ENCODE measurements at regions not wholly inside any gene's neighbourhood (a gene's known extent, or its start where the extent isn't known, plus 50 kb on each side); places are given as distances from the start of the nearest gene placed in this dataset.

DNA sequence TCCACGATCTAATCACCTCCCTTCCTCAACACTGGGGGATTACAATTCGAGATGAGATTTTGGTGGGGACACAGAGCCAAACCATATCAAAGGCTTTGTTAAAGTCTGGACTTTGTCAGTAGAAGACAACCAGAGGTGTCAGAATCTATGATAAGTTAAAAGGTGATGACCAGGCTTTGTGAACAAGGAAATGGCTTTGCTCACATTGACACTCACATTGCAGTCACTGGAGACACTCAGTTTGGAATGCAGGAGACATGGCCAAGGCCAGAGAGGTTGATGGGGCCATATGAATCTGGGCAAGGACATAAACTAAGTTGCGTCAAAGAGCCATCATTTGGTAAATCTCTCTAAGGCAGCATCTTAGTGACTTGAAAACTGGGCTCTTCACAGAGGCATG is 678.2 kb upstream of the FSHR start:
- WGBS, 2 donors (ENCODE audit: low coverage in 1 of 2), result 39 to 47% methylated on average over 3 of the region's 3 CpGs
- Histone ChIP-seq H3K27me3 (no peaks in the 10 kb centered on the region), H3K4me3 (no peak overlapping the region), H3K9me3 (no peaks in the 10 kb centered on the region), H3K36me3 (no peaks in the 10 kb centered on the region), H3K4me1 (peaks cover 0 to 8% (median 0%) of the 10 kb centered on the region in 3 donors), H3K27ac (no peak overlapping the region)
- TF ChIP-seq EP300 (IDR thresholded peaks at IDR 0.05) (no peak), POLR2A (IDR thresholded peaks at IDR 0.05) (no peak)
- ATAC-seq, result no peak

DNA sequence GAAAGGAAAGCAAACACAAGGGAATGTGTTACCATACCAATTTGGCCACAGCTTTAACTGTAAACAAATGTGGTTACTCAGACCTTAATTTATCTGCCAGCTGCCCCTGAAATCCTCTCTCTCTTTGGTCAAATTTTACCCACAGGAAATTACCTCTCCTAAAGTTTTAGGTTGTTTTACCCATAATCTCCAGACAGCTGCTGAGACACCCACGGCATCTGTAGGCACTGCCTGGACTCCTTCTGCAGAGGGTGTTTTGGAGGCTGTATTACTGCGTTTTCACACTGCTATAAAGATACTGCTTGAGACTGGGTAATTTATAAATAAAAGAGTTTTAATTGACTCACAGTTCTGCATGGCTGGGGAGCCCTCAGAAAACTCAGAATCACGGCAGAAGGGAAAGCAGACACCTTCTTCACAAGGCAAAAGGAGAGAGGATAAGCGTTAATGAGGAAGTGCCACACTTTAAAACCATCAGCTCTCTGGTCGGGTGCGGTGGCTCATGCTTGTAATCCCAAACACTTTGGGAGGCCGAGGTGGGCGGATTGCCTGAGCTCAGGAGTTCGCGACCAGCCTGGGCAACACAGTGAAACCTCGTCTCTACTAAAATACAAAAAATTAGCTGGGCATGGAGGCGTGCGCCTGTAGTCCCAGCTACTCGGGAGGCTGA is 677.5 kb upstream of the FSHR start:
- no peak overlapping the region for H3K4me3 ChIP-seq
- H3K36me3 ChIP-seq, result no peaks in the 10 kb centered on the region
- H3K27ac ChIP-seq, result no peak overlapping the region
- no peak for ATAC-seq
- H3K27me3 ChIP-seq, result no peaks in the 10 kb centered on the region
- TF ChIP-seq EP300 (IDR thresholded peaks at IDR 0.05), result no peak
- no peak for TF ChIP-seq POLR2A (IDR thresholded peaks at IDR 0.05)
- TF ChIP-seq POLR2AphosphoS5 (IDR thresholded peaks at IDR 0.05), result no peak
- TF ChIP-seq, protein P1, sequence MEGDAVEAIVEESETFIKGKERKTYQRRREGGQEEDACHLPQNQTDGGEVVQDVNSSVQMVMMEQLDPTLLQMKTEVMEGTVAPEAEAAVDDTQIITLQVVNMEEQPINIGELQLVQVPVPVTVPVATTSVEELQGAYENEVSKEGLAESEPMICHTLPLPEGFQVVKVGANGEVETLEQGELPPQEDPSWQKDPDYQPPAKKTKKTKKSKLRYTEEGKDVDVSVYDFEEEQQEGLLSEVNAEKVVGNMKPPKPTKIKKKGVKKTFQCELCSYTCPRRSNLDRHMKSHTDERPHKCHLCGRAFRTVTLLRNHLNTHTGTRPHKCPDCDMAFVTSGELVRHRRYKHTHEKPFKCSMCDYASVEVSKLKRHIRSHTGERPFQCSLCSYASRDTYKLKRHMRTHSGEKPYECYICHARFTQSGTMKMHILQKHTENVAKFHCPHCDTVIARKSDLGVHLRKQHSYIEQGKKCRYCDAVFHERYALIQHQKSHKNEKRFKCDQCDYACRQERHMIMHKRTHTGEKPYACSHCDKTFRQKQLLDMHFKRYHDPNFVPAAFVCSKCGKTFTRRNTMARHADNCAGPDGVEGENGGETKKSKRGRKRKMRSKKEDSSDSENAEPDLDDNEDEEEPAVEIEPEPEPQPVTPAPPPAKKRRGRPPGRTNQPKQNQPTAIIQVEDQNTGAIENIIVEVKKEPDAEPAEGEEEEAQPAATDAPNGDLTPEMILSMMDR (IDR thresholded peaks at IDR 0.05), result no peak
- H3K9me3 ChIP-seq, result no peaks in the 10 kb centered on the region
- 63 to 71% methylated on average over 7 to 8 of the region's 14 CpGs for WGBS, 2 donors (ENCODE audit: low coverage in 1 of 2)
- H3K4me1 ChIP-seq, result peaks cover 0 to 8% (median 0%) of the 10 kb centered on the region in 3 donors

DNA sequence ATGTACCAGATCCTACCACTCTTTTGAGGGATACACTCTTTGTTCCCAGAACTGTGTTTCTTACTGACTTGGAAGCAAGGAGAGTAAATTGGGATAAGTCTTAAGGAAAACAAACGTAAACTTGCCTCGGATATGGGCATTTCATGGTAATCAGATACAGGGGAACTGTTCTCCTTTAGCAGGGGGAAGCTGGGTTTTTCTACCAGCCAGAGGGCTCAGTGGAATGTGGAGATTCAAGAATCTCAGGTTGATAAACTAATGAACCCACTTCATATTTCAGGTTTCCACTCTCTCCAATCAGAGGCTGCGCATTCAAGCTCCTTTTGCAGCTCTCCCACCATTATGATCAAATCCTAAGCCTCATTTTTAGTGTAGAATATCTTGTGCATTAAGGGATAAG is 676.5 kb upstream of the FSHR start:
- 75 to 85% methylated on average over 3 of the region's 3 CpGs for WGBS, 2 donors (ENCODE audit: low coverage in 1 of 2)
- Histone ChIP-seq H3K9me3 (no peaks in the 10 kb centered on the region), H3K36me3 (no peaks in the 10 kb centered on the region), H3K4me3 (no peak overlapping the region), H3K27ac (no peak overlapping the region), H3K4me1 (peaks cover 0 to 8% (median 0%) of the 10 kb centered on the region in 3 donors), H3K27me3 (no peaks in the 10 kb centered on the region)
- ATAC-seq, result no peak
- no peak for TF ChIP-seq EP300 (IDR thresholded peaks at IDR 0.05)
- no peak for TF ChIP-seq POLR2AphosphoS5 (IDR thresholded peaks at IDR 0.05)
- TF ChIP-seq, protein P1 (IDR thresholded peaks at IDR 0.05), result no peak
- no peak for TF ChIP-seq POLR2A (IDR thresholded peaks at IDR 0.05)

DNA sequence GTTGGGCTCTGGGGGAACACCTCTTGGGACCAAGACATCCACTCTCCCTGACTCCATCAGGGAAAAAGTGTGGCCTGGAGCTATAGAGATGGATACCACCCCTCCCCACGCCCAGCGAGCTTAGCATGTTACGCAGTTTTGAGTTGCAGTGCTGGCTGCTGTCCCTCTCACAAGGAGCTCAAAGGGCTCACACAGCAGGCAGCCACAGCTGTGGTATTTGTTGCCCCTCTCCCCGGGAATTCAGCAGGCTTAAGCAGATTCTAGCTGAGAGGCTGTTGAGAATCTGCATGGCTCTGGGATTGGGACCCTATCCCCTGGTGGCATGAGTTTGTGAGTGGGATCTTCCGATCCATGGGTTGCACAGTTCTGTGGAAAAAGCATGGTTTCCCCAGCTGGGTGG is 673.1 kb upstream of the FSHR start:
- WGBS, 2 donors (ENCODE audit: low coverage in 1 of 2), result no CpG with 5 or more reads among the region's 5 CpGs
- Histone ChIP-seq H3K27me3 (no peaks in the 10 kb centered on the region), H3K36me3 (no peaks in the 10 kb centered on the region), H3K4me1 (peaks cover 0 to 8% (median 0%) of the 10 kb centered on the region in 3 donors), H3K9me3 (peaks cover 0 to 26% (median 0%) of the 10 kb centered on the region in 3 donors), H3K4me3 (no peak overlapping the region), H3K27ac (no peak overlapping the region)
- TF ChIP-seq, protein P1 (IDR thresholded peaks at IDR 0.05), result no peak
- no peak for TF ChIP-seq POLR2AphosphoS5 (IDR thresholded peaks at IDR 0.05)
- no peak for TF ChIP-seq POLR2A (IDR thresholded peaks at IDR 0.05)
- no peak for TF ChIP-seq EP300 (IDR thresholded peaks at IDR 0.05)
- no peak for ATAC-seq

DNA sequence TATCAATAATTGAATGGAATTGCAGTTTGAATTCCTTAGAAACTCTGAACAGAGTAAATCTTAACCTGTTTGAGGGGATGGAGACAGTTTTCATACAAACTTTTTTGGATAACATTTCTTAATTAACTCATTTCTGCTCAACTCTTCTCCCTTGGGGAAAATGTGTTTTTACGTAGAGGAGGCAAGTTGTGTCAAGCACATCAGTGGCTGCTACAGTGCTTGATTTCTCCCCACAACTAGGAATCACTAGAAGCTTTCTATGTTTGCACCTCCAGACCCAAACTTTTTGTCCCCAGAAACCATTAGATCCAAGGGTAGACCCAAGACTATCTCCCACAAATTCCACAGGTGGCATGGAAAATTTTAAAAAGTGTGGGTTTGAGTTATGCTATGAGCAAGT is 658.9 kb upstream of the FSHR start:
- H3K9me3 ChIP-seq, result no peaks in the 10 kb centered on the region
- no peak overlapping the region for H3K4me3 ChIP-seq
- H3K27me3 ChIP-seq, result no peaks in the 10 kb centered on the region
- 14 to 42% methylated on average over 1 of the region's 1 CpG for WGBS, 2 donors (ENCODE audit: low coverage in 1 of 2)
- no peak for TF ChIP-seq EP300 (IDR thresholded peaks at IDR 0.05)
- TF ChIP-seq POLR2A (IDR thresholded peaks at IDR 0.05), result no peak
- no peak for TF ChIP-seq POLR2AphosphoS5 (IDR thresholded peaks at IDR 0.05)
- TF ChIP-seq, protein P1 (IDR thresholded peaks at IDR 0.05), result no peak
- H3K4me1 ChIP-seq, result peaks cover 0 to 32% (median 0%) of the 10 kb centered on the region in 3 donors
- no peak for ATAC-seq
- H3K36me3 ChIP-seq, result no peaks in the 10 kb centered on the region
- H3K27ac ChIP-seq, result peak overlapping the region in 3 of 4 donors; percentile 9 to 52 (median 30)
